Trophoblast cell (in vitro differentiated cells and primary cell): ENCODE measurements at regions not wholly inside any gene's neighbourhood (a gene's known extent, or its start where the extent isn't known, plus 50 kb on each side); places are given as distances from the start of the nearest gene placed in this dataset.

ENCODE experiments used
- DNase-seq, 2 donors: peaks; one replicate each; pipeline ENCODE4 v3.0.0-alpha.2; 2016
- H2AFZ ChIP-seq: 2 replicates; pipeline ENCODE4 v1.6.1; 2013; ENCODE audit warnings: low read length, moderate library complexity, mild to moderate bottlenecking; ENCODE audit not compliant: insufficient read depth, poor library complexity
- H2AK5ac ChIP-seq: 2 replicates; pipeline ENCODE4 v1.6.1; 2013; ENCODE audit warnings: mild to moderate bottlenecking, low read length
- H2BK120ac ChIP-seq: 2 replicates; pipeline ENCODE4 v1.6.1; 2013; ENCODE audit warnings: low read length, mild to moderate bottlenecking, moderate library complexity; ENCODE audit not compliant: insufficient read depth, poor library complexity
- H2BK12ac ChIP-seq: 2 replicates; pipeline ENCODE4 v1.6.1; 2013; ENCODE audit warnings: mild to moderate bottlenecking, low read length, moderate library complexity
- H2BK5ac ChIP-seq: 2 replicates; pipeline ENCODE4 v1.6.1; 2013; ENCODE audit warnings: low read length, low read depth, moderate library complexity, mild to moderate bottlenecking; ENCODE audit not compliant: poor library complexity
- H3K14ac ChIP-seq: 2 replicates; pipeline ENCODE4 v1.6.1; 2013; ENCODE audit warnings: mild to moderate bottlenecking, low read length
- H3K18ac ChIP-seq: 2 replicates; pipeline ENCODE4 v1.6.1; 2013; ENCODE audit warnings: mild to moderate bottlenecking, low read length
- H3K23ac ChIP-seq: 2 replicates; pipeline ENCODE4 v1.6.1; 2013; ENCODE audit warnings: low read length
- H3K27ac ChIP-seq: 2 replicates; pipeline ENCODE4 v1.5.1; 2013; ENCODE audit warnings: low read depth, mild to moderate bottlenecking, inconsistent platforms, low read length, moderate library complexity
- H3K27me3 ChIP-seq: 2 replicates; pipeline ENCODE4 v1.6.1; 2013; ENCODE audit warnings: inconsistent platforms, mild to moderate bottlenecking, low read length, moderate library complexity; ENCODE audit not compliant: insufficient read depth
- H3K36me3 ChIP-seq, 2 experiments: 1 replicate in 1 of 2; 2 replicates in 1 of 2; pipeline ENCODE4 v1.6.1; 2013; ENCODE audit warnings: low read length in 2 of 2, mild to moderate bottlenecking in 2 of 2, moderate library complexity in 1 of 2; ENCODE audit not compliant: insufficient read depth in 2 of 2, control insufficient read depth in 1 of 2
- H3K4ac ChIP-seq: 2 replicates; pipeline ENCODE4 v1.6.1; 2013; ENCODE audit warnings: low read depth, mild to moderate bottlenecking, low read length, moderate library complexity
- H3K4me1 ChIP-seq, 2 experiments: 1 replicate in 1 of 2; 2 replicates in 1 of 2; pipeline ENCODE4 v1.6.1; 2013; ENCODE audit warnings: low read length in 2 of 2, mild to moderate bottlenecking in 2 of 2, moderate library complexity in 1 of 2; ENCODE audit not compliant: insufficient read depth in 2 of 2, control insufficient read depth in 1 of 2
- H3K4me2 ChIP-seq: 2 replicates; pipeline ENCODE4 v1.6.1; 2013; ENCODE audit warnings: inconsistent platforms, mild to moderate bottlenecking, low read length, moderate library complexity
- H3K4me3 ChIP-seq: 2 replicates; pipeline ENCODE4 v1.5.1; 2013; ENCODE audit warnings: mild to moderate bottlenecking, low read depth, low read length, inconsistent platforms
- H3K79me1 ChIP-seq: one replicate; pipeline ENCODE4 v1.6.1; 2013; ENCODE audit warnings: low read length
- H3K79me2 ChIP-seq: 2 replicates; pipeline ENCODE4 v1.6.1; 2013; ENCODE audit warnings: low read length, mild to moderate bottlenecking; ENCODE audit not compliant: control insufficient read depth, insufficient read depth, poor library complexity
- H3K9ac ChIP-seq: 2 replicates; pipeline ENCODE4 v1.6.1; 2013; ENCODE audit warnings: mild to moderate bottlenecking, low read length
- H3K9me3 ChIP-seq: 2 replicates; pipeline ENCODE4 v1.6.1; 2013; ENCODE audit warnings: low read depth, mild to moderate bottlenecking, control low read depth, inconsistent platforms, low read length; ENCODE audit not compliant: insufficient read depth
- H4K12ac ChIP-seq: 2 replicates; pipeline ENCODE4 v1.6.1; 2013; ENCODE audit warnings: low read depth, mild to moderate bottlenecking, low read length, moderate library complexity
- H4K8ac ChIP-seq: 2 replicates; pipeline ENCODE4 v1.6.1; 2013; ENCODE audit warnings: low read depth, mild to moderate bottlenecking, low read length, moderate library complexity
- H4K91ac ChIP-seq: one replicate; pipeline ENCODE4 v1.6.1; 2013; ENCODE audit warnings: low read depth, mild to moderate bottlenecking, low read length, moderate library complexity
- WGBS: extraction: QIAGEN DNeasy Blood & Tissue Kit; methylation state at CpG from one replicate; pipeline ENCODE4 v1.1.7; 2013; ENCODE audit warnings: missing lambda C conversion rate; ENCODE audit not compliant: insufficient read length, insufficient coverage; ENCODE audit errors: extremely low coverage; 5-methylcytosine and 5-hydroxymethylcytosine counted together

GRCh38 chr1:36728846-36729245 lies 246.1 kb upstream of the CSF3R start:
- peaks cover 3% of the 10 kb centered on the region for H3K9me3 ChIP-seq
- no peak overlapping the region for H4K12ac ChIP-seq
- no peak overlapping the region for H3K9ac ChIP-seq
- H3K27me3 ChIP-seq = no peaks in the 10 kb centered on the region
- no peak for DNase-seq
- H2AFZ ChIP-seq = no peak overlapping the region
- no peak overlapping the region for H3K4me3 ChIP-seq
- no CpG with 5 or more reads among the region's 6 CpGs for WGBS
- H3K4ac ChIP-seq = no peak overlapping the region
- H3K14ac ChIP-seq = no peak overlapping the region
- no peak overlapping the region for H4K8ac ChIP-seq
- H2BK12ac ChIP-seq = no peak overlapping the region
- H2BK120ac ChIP-seq = no peak overlapping the region
- H3K23ac ChIP-seq = no peak overlapping the region
- H3K18ac ChIP-seq = no peak overlapping the region
- H2BK5ac ChIP-seq = no peak overlapping the region
- H2AK5ac ChIP-seq = no peak overlapping the region
- no peak overlapping the region for H4K91ac ChIP-seq
- no peak overlapping the region for H3K4me2 ChIP-seq
- no peaks in the 10 kb centered on the region for H3K79me1 ChIP-seq
- no peaks in the 10 kb centered on the region for H3K36me3 ChIP-seq
- H3K27ac ChIP-seq = no peak overlapping the region
- H3K4me1 ChIP-seq = no peaks in the 10 kb centered on the region
- no peaks in the 10 kb centered on the region for H3K79me2 ChIP-seq

DNA sequence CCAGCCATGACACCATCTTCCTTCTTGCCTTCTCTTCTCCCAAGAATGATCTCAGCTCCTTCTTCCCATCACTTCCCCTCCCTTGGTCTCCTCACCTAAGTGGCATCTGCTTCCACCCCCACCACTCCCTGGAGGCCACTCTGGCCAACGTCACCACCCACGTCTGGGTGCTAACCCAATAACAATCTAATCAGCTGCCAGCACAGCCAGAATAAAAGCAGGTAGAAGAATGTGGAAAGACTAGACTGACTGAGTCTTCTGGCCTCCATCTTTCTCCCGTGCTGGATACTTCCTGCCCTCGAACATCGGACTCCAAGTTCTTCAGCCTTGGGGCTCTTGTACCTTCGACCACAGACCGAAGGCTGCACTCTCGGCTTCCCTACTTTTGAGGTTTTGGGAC lies 245.3 kb upstream of the CSF3R start:
- Histone ChIP-seq H3K14ac (no peak overlapping the region), H4K12ac (no peak overlapping the region), H3K9ac (no peak overlapping the region), H2BK120ac (no peak overlapping the region), H3K4me1 (no peaks in the 10 kb centered on the region), H3K27ac (no peak overlapping the region), H3K23ac (no peak overlapping the region), H2AFZ (no peak overlapping the region), H2AK5ac (no peak overlapping the region), H3K27me3 (no peaks in the 10 kb centered on the region), H3K9me3 (peaks cover 3% of the 10 kb centered on the region), H3K4me3 (no peak overlapping the region), H2BK12ac (no peak overlapping the region), H3K4me2 (no peak overlapping the region), H4K91ac (no peak overlapping the region), H3K36me3 (no peaks in the 10 kb centered on the region), H3K79me1 (no peaks in the 10 kb centered on the region), H3K79me2 (no peaks in the 10 kb centered on the region), H3K4ac (no peak overlapping the region), H3K18ac (no peak overlapping the region), H4K8ac (no peak overlapping the region), H2BK5ac (no peak overlapping the region)
- DNase-seq = no peak
- no CpG with 5 or more reads among the region's 8 CpGs for WGBS

DNA sequence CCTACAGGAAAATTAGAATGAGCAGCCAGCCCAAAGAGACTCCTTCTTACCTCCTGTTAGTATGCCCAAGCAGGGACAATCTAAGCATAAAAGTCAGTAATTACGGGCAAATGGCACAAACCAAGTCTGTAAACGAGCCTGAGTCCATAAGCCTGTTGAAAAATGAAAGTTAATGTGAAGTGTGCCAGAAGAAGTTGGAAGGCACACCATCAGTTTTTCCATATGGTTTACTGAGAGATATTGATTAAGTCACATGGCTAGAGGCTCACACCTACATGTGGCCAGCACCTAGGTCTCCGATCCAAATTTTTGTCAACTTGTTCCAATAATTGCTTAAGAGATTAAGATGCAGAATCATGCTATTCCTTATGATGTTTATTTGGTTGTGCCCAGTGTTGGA lies 242.4 kb upstream of the CSF3R start:
- Histone ChIP-seq H2BK120ac (no peak overlapping the region), H3K4ac (no peak overlapping the region), H3K14ac (no peak overlapping the region), H3K4me3 (no peak overlapping the region), H3K23ac (no peak overlapping the region), H3K79me1 (no peaks in the 10 kb centered on the region), H3K27ac (no peak overlapping the region), H2AK5ac (no peak overlapping the region), H4K8ac (no peak overlapping the region), H3K79me2 (no peaks in the 10 kb centered on the region), H2BK5ac (no peak overlapping the region), H3K27me3 (no peaks in the 10 kb centered on the region), H3K18ac (no peak overlapping the region), H3K4me1 (no peaks in the 10 kb centered on the region), H4K12ac (no peak overlapping the region), H2BK12ac (no peak overlapping the region), H3K4me2 (no peak overlapping the region), H4K91ac (no peak overlapping the region), H3K9me3 (no peaks in the 10 kb centered on the region), H2AFZ (no peak overlapping the region), H3K36me3 (no peaks in the 10 kb centered on the region), H3K9ac (no peak overlapping the region)
- no CpG with 5 or more reads among the region's 3 CpGs for WGBS
- no peak for DNase-seq

DNA sequence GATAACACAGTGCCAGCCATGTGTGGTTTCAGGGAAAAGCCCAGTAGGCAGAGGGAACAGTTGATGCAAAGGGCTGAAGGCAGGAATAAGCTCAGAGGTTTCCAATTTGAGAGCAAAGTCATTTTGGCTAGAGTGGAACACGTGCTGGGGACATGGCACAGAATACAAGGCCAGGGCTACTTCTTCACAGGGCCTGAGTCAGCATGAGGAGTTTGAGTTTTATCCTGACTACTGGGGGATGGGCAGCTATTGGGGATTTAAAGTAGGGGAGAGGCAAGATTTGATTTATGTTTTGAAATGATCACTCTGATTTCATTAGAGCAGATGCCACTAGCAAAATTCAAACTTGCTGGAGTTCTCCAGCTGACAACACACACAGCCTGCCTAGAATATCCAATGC lies 241.1 kb upstream of the CSF3R start:
- H3K79me1 ChIP-seq = no peaks in the 10 kb centered on the region
- H4K8ac ChIP-seq = no peak overlapping the region
- H3K27ac ChIP-seq = no peak overlapping the region
- H3K27me3 ChIP-seq = no peaks in the 10 kb centered on the region
- H3K4ac ChIP-seq = no peak overlapping the region
- H2AK5ac ChIP-seq = no peak overlapping the region
- H3K79me2 ChIP-seq = no peaks in the 10 kb centered on the region
- no peak overlapping the region for H2BK5ac ChIP-seq
- H3K4me3 ChIP-seq = no peak overlapping the region
- H3K4me2 ChIP-seq = no peak overlapping the region
- no peaks in the 10 kb centered on the region for H3K4me1 ChIP-seq
- H3K36me3 ChIP-seq = no peaks in the 10 kb centered on the region
- no peak overlapping the region for H3K23ac ChIP-seq
- DNase-seq = no peak
- no peak overlapping the region for H2AFZ ChIP-seq
- H3K9me3 ChIP-seq = no peaks in the 10 kb centered on the region
- no peak overlapping the region for H3K9ac ChIP-seq
- WGBS = no CpG with 5 or more reads among the region's 1 CpG
- H4K12ac ChIP-seq = no peak overlapping the region
- no peak overlapping the region for H2BK12ac ChIP-seq
- no peak overlapping the region for H4K91ac ChIP-seq
- H2BK120ac ChIP-seq = no peak overlapping the region
- H3K18ac ChIP-seq = no peak overlapping the region
- H3K14ac ChIP-seq = no peak overlapping the region
